ENCODE measurements at regions not wholly inside any gene's neighbourhood (a gene's known extent, or its start where the extent isn't known, plus 50 kb on each side); places are given as distances from the start of the nearest gene placed in this dataset.

GRCh38 chr13:33722216-33722915 lies 95.6 kb upstream of the RFC3 start:
- no peak overlapping the region for H3K4me3 ChIP-seq (ENCODE audit: low read depth in 2 of 2, low read length in 2 of 2)
- peak overlapping the region; percentile 57 for H3K27ac ChIP-seq (ENCODE audit: low read length)
- no peaks in the 10 kb centered on the region for H3K27me3 ChIP-seq (ENCODE audit: control insufficient read depth, insufficient read depth, low read length)
- H3K36me3 ChIP-seq (ENCODE audit: control insufficient read depth, insufficient read depth, low read length): no peaks in the 10 kb centered on the region
- no peak for TF ChIP-seq TCF7L2 (IDR thresholded peaks at IDR 0.05; ENCODE audit: low read depth, low read length)
- TF ChIP-seq REST (IDR thresholded peaks at IDR 0.05; ENCODE audit: insufficient read depth in 1 of 2, low read depth in 2 of 2, low read length in 1 of 2): no peak
- TF ChIP-seq, protein P1, sequence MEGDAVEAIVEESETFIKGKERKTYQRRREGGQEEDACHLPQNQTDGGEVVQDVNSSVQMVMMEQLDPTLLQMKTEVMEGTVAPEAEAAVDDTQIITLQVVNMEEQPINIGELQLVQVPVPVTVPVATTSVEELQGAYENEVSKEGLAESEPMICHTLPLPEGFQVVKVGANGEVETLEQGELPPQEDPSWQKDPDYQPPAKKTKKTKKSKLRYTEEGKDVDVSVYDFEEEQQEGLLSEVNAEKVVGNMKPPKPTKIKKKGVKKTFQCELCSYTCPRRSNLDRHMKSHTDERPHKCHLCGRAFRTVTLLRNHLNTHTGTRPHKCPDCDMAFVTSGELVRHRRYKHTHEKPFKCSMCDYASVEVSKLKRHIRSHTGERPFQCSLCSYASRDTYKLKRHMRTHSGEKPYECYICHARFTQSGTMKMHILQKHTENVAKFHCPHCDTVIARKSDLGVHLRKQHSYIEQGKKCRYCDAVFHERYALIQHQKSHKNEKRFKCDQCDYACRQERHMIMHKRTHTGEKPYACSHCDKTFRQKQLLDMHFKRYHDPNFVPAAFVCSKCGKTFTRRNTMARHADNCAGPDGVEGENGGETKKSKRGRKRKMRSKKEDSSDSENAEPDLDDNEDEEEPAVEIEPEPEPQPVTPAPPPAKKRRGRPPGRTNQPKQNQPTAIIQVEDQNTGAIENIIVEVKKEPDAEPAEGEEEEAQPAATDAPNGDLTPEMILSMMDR (IDR thresholded peaks at IDR 0.05): no peak
- TF ChIP-seq SIN3A (IDR thresholded peaks at IDR 0.05; ENCODE audit: borderline replicate concordance, insufficient read depth, low read depth, low read length): no peak
- TF ChIP-seq POLR2AphosphoS5 (IDR thresholded peaks at IDR 0.05; ENCODE audit: low read depth, low read length): no peak
- POLR2A ChIA-PET: no interaction called here
- BruUV-seq (replicated peaks): no TSS peak
- in situ Hi-C loops (cut with HindIII; ENCODE audit: low pct_unique_long_range_greater_than_20kb, low sequenced_read_pairs): no loop called here
- DNase-seq (ENCODE audit: low read depth, low spot score) (no peak), ATAC-seq (no peak)
- no peaks in the 10 kb centered on the region for H3K9me3 ChIP-seq (ENCODE audit: control insufficient read depth, insufficient read depth, low read depth, low read length)
- CTCF ChIA-PET: interaction anchor here (2.0 kb wide), 1 partner anchor 116 kb away, joined by 4 read pairs; no protein-coding TSS in a partner anchor
- intact Hi-C loops (cut with micrococcal nuclease; ENCODE audit: unreplicated experiment): loop anchor here (5.0 to 10.0 kb wide), 2 partner anchors 118 to 170 kb away; no protein-coding TSS in a partner anchor
- H3K4me1 ChIP-seq (ENCODE audit: control insufficient read depth, insufficient read depth, low read length): peaks cover 6% of the 10 kb centered on the region; the same call in 1 of the 2 replicates

DNA sequence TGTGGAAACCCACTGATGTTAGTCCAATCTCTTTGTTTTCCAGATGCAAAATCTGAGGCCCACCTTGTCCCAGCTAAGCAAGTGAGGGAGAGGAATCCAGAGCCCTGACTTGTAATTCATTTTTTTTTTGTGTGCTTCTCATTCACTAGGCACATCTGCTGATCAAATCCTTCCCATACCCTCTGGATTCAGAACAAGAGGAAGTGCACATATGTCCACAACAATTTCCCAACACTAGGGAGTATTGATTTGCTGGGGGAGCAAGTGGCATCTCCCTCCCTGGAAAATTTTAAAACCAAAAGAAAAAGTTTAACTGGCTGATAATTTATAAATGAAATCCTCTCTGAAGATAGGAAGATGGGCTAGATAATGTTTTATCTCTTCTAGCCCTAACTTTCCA lies 94.6 kb upstream of the RFC3 start:
- H3K4me3 ChIP-seq (ENCODE audit: low read depth in 2 of 2, low read length in 2 of 2): no peak overlapping the region
- DNase-seq (ENCODE audit: low read depth, low spot score): no peak
- H3K9me3 ChIP-seq (ENCODE audit: control insufficient read depth, insufficient read depth, low read depth, low read length): no peaks in the 10 kb centered on the region
- in situ Hi-C loops (cut with HindIII; ENCODE audit: low pct_unique_long_range_greater_than_20kb, low sequenced_read_pairs) (no loop called here), intact Hi-C loops (cut with micrococcal nuclease; ENCODE audit: unreplicated experiment) (loop anchor here (5.0 to 10.0 kb wide), 2 partner anchors 119 to 171 kb away; no protein-coding TSS in a partner anchor)
- H3K4me1 ChIP-seq (ENCODE audit: control insufficient read depth, insufficient read depth, low read length): peaks cover 6% of the 10 kb centered on the region; the same call in 1 of the 2 replicates
- ChIA-PET CTCF (interaction anchor here (2.0 kb wide), 1 partner anchor 117 kb away, joined by 4 read pairs; no protein-coding TSS in a partner anchor), POLR2A (no interaction called here)
- peak overlapping the region; percentile 48; the same call in 1 of the 2 replicates for H3K27ac ChIP-seq (ENCODE audit: low read length)
- no TSS peak for BruUV-seq (replicated peaks)
- no peak for TF ChIP-seq SIN3A (IDR thresholded peaks at IDR 0.05; ENCODE audit: borderline replicate concordance, insufficient read depth, low read depth, low read length)
- TF ChIP-seq, protein P1 (IDR thresholded peaks at IDR 0.05): no peak
- H3K27me3 ChIP-seq (ENCODE audit: control insufficient read depth, insufficient read depth, low read length): no peaks in the 10 kb centered on the region
- H3K36me3 ChIP-seq (ENCODE audit: control insufficient read depth, insufficient read depth, low read length): no peaks in the 10 kb centered on the region
- ATAC-seq: no peak; the same call in 1 of the 2 replicates

All from Panc1 (cell line).